Activated CD4-positive, alpha-beta memory T cell treated with anti-CD3 and anti-CD28 coated beads, Interleukin-2, amount 10 ng/mL, durations not matched to agents 7 days and 5 days (primary cell): ENCODE measurements at regions not wholly inside any gene's neighbourhood (a gene's known extent, or its start where the extent isn't known, plus 50 kb on each side); places are given as distances from the start of the nearest gene placed in this dataset.
"Not testable (repeated sequence)": the region's sequence is repeated elsewhere in the genome, so short reads cannot be mapped to it uniquely, and the experiment has no call there.

Experiments
- CTCF ChIA-PET: fragments of 350-600 bp; sonication (Branson Sonifier 250); formaldehyde crosslinking; loops from one replicate; lab custom pipeline; 2021; ENCODE audit warnings: antibody characterized with exemption, inconsistent platforms; lab: Charles Lee
- POLR2A ChIA-PET: fragments of 350-600 bp; sonication (Branson Sonifier 250); formaldehyde crosslinking; loops from one replicate; lab custom pipeline; 2021; ENCODE audit warnings: antibody characterized with exemption; lab: Charles Lee
- DNase-seq: peaks from one replicate; pipeline ENCODE4 v3.0.0-alpha.2; 2020
- H3K27ac Mint-ChIP-seq: one replicate; pipeline ENCODE4 v1.8.0; 2021; ENCODE audit warnings: mild to moderate bottlenecking, mixed read lengths
- H3K27me3 Mint-ChIP-seq: one replicate; pipeline ENCODE4 v1.8.0; 2021; ENCODE audit warnings: mixed read lengths
- H3K36me3 Mint-ChIP-seq: one replicate; pipeline ENCODE4 v1.8.0; 2021; ENCODE audit warnings: low read depth, mixed read lengths
- H3K4me1 Mint-ChIP-seq: one replicate; pipeline ENCODE4 v1.8.0; 2021; ENCODE audit warnings: mixed read lengths
- H3K4me3 Mint-ChIP-seq: one replicate; pipeline ENCODE4 v1.8.0; 2021; ENCODE audit warnings: mild to moderate bottlenecking, mixed read lengths
- H3K9me3 Mint-ChIP-seq: one replicate; pipeline ENCODE4 v1.8.0; 2021; ENCODE audit warnings: mixed read lengths

- no peaks in the 10 kb centered on the region for H3K27me3 Mint-ChIP-seq
- H3K36me3 Mint-ChIP-seq = no peaks in the 10 kb centered on the region
- CTCF ChIA-PET = no interaction called here
- H3K27ac Mint-ChIP-seq = no peak overlapping the region
- H3K9me3 Mint-ChIP-seq = no peaks in the 10 kb centered on the region
- POLR2A ChIA-PET = no interaction called here
- no peak overlapping the region for H3K4me3 Mint-ChIP-seq
- H3K4me1 Mint-ChIP-seq = no peaks in the 10 kb centered on the region
- DNase-seq = no peak
Measured at GRCh38 chr16:72612256-72612655, 435.7 kb downstream of the ZFHX3 start.

- Mint-ChIP-seq H3K27me3 (no peaks in the 10 kb centered on the region), H3K36me3 (no peaks in the 10 kb centered on the region), H3K4me1 (no peaks in the 10 kb centered on the region), H3K4me3 (no peak overlapping the region), H3K9me3 (no peaks in the 10 kb centered on the region), H3K27ac (no peak overlapping the region)
- CTCF ChIA-PET = no interaction called here
- no peak for DNase-seq
- POLR2A ChIA-PET = no interaction called here
Measured at GRCh38 chr16:72609933-72610332, 438.0 kb upstream of the PMFBP1 start.

DNA sequence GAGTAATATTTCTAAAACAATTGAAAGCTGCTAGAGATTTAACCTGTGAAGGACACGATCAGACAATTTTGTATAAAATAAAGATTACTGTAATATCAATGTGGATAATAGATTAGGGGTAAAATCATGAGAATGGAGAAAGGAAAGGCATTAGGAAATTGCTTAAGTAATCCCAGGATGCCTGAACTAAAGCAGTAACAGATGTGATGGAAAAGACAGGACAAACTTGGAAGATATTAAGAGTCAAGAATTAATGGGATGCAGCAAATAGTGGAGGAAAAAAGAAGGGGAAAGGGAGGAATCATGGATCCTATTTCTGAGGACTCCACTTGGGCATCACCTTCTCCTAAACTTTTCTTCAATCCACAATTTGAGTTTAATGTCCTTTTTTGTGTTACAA is 437.1 kb upstream of the PMFBP1 start:
- H3K27ac Mint-ChIP-seq = no peak overlapping the region
- no peaks in the 10 kb centered on the region for H3K36me3 Mint-ChIP-seq
- no peak overlapping the region for H3K4me3 Mint-ChIP-seq
- no peaks in the 10 kb centered on the region for H3K4me1 Mint-ChIP-seq
- H3K27me3 Mint-ChIP-seq = no peaks in the 10 kb centered on the region
- no peaks in the 10 kb centered on the region for H3K9me3 Mint-ChIP-seq
- CTCF ChIA-PET = no interaction called here
- POLR2A ChIA-PET = no interaction called here
- no peak for DNase-seq

GRCh38 chr16:72604375-72604774 is 432.4 kb upstream of the PMFBP1 start:
- DNase-seq = no peak
- no peaks in the 10 kb centered on the region for H3K9me3 Mint-ChIP-seq
- no peak overlapping the region for H3K4me3 Mint-ChIP-seq
- H3K36me3 Mint-ChIP-seq = no peaks in the 10 kb centered on the region
- POLR2A ChIA-PET = no interaction called here
- CTCF ChIA-PET = interaction anchor here (1.7 kb wide), 1 partner anchor 228 kb away, joined by 3 read pairs; no protein-coding TSS in a partner anchor
- no peaks in the 10 kb centered on the region for H3K4me1 Mint-ChIP-seq
- H3K27ac Mint-ChIP-seq = no peak overlapping the region
- no peaks in the 10 kb centered on the region for H3K27me3 Mint-ChIP-seq

- ChIA-PET CTCF (no interaction called here), POLR2A (no interaction called here)
- no peak overlapping the region for H3K27ac Mint-ChIP-seq
- DNase-seq = no peak
- no peaks in the 10 kb centered on the region for H3K36me3 Mint-ChIP-seq
- H3K27me3 Mint-ChIP-seq = no peaks in the 10 kb centered on the region
- H3K4me1 Mint-ChIP-seq = no peaks in the 10 kb centered on the region
- H3K9me3 Mint-ChIP-seq = no peaks in the 10 kb centered on the region
- no peak overlapping the region for H3K4me3 Mint-ChIP-seq
Measured at GRCh38 chr16:72602499-72602898, 430.5 kb upstream of the PMFBP1 start.

GRCh38 chr16:72598696-72599095 is 426.7 kb upstream of the PMFBP1 start:
- H3K36me3 Mint-ChIP-seq = no peaks in the 10 kb centered on the region
- H3K4me1 Mint-ChIP-seq = no peaks in the 10 kb centered on the region
- ChIA-PET POLR2A (no interaction called here), CTCF (no interaction called here)
- H3K9me3 Mint-ChIP-seq = no peaks in the 10 kb centered on the region
- H3K27ac Mint-ChIP-seq = no peak overlapping the region
- H3K27me3 Mint-ChIP-seq = no peaks in the 10 kb centered on the region
- no peak for DNase-seq
- H3K4me3 Mint-ChIP-seq = no peak overlapping the region

- H3K4me1 Mint-ChIP-seq = no peaks in the 10 kb centered on the region
- ChIA-PET CTCF (no interaction called here), POLR2A (no interaction called here)
- no peak for DNase-seq
- H3K4me3 Mint-ChIP-seq = no peak overlapping the region
- no peak overlapping the region for H3K27ac Mint-ChIP-seq
- H3K27me3 Mint-ChIP-seq = no peaks in the 10 kb centered on the region
- no peaks in the 10 kb centered on the region for H3K9me3 Mint-ChIP-seq
- H3K36me3 Mint-ChIP-seq = no peaks in the 10 kb centered on the region
Measured at GRCh38 chr16:72597938-72598337, 426.0 kb upstream of the PMFBP1 start.

- no peak overlapping the region for H3K4me3 Mint-ChIP-seq
- no peaks in the 10 kb centered on the region for H3K9me3 Mint-ChIP-seq
- H3K36me3 Mint-ChIP-seq = no peaks in the 10 kb centered on the region
- H3K27me3 Mint-ChIP-seq = no peaks in the 10 kb centered on the region
- H3K27ac Mint-ChIP-seq = no peak overlapping the region
- DNase-seq = no peak
- ChIA-PET CTCF (no interaction called here), POLR2A (no interaction called here)
- no peaks in the 10 kb centered on the region for H3K4me1 Mint-ChIP-seq
Measured at GRCh38 chr16:72596373-72596772, 424.4 kb upstream of the PMFBP1 start.

DNA sequence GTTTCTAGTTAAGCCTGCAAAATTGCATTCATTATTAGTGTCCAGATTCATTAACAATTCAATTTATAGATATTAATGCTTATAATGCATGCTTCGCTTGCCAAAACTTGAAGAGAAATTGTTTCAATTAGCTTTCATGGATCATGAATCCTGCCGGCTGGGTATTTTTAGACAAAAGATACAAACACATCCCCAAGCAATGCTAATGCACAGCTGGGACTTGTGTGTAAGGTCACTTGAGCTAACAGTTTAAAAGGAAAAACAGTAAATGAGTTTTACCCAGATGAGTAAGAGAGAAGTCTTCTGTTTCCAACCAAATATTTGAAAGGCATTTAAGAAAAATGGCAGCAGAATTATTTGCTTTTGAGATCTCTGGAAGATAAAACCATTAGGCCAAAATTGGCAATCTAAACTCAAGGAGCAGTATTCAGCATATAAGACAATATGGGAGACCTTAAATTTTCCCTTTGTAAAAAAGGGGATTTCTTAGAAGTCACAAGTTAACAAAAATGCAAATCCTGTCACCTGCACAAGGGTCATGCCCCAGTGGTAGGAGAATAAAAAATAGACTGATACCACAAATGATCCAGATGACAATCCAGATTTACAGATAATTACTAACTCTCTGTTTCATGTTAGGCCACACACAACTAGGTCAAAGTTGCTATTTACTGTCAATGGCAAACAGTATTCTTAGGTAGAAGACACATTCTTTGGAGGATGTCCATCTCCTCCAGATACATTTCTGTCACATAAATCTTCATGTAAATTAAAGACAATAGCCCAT is 418.4 kb upstream of the PMFBP1 start:
- no peak for DNase-seq
- H3K4me3 Mint-ChIP-seq = no peak overlapping the region
- ChIA-PET CTCF (no interaction called here), POLR2A (no interaction called here)
- no peaks in the 10 kb centered on the region for H3K36me3 Mint-ChIP-seq
- no peaks in the 10 kb centered on the region for H3K4me1 Mint-ChIP-seq
- H3K27ac Mint-ChIP-seq = no peak overlapping the region
- H3K9me3 Mint-ChIP-seq = no peaks in the 10 kb centered on the region
- no peaks in the 10 kb centered on the region for H3K27me3 Mint-ChIP-seq

DNA sequence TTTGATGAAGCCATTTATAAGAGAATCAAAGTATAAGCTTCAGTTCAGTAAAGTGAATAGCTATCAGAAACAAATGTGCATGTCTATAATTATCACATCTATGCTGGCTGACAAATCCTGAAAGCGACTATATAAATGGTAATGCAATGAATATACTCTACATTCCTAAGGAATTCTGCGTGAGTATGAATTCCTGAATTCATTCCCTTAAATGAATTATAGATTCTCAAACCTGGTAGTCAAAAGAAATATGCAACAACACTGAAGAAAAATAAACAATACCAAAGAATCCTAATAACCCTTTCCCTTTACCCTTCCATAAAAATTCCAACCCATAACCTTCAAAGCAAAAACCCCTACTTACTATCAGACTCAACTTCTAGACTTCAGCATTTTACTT is 416.6 kb upstream of the PMFBP1 start:
- no peaks in the 10 kb centered on the region for H3K4me1 Mint-ChIP-seq
- no peak overlapping the region for H3K4me3 Mint-ChIP-seq
- no peak overlapping the region for H3K27ac Mint-ChIP-seq
- DNase-seq = no peak
- ChIA-PET POLR2A (no interaction called here), CTCF (no interaction called here)
- H3K36me3 Mint-ChIP-seq = no peaks in the 10 kb centered on the region
- no peaks in the 10 kb centered on the region for H3K27me3 Mint-ChIP-seq
- H3K9me3 Mint-ChIP-seq = no peaks in the 10 kb centered on the region

- H3K27me3 Mint-ChIP-seq, CTCF ChIA-PET, H3K4me1 Mint-ChIP-seq, DNase-seq, H3K9me3 Mint-ChIP-seq, POLR2A ChIA-PET, H3K36me3 Mint-ChIP-seq, H3K27ac Mint-ChIP-seq, H3K4me3 Mint-ChIP-seq: not testable (repeated sequence)
Measured at GRCh38 chr16:72578061-72578460, 406.1 kb upstream of the PMFBP1 start.

- no peaks in the 10 kb centered on the region for H3K9me3 Mint-ChIP-seq
- CTCF ChIA-PET = no interaction called here
- no peak overlapping the region for H3K4me3 Mint-ChIP-seq
- no peak overlapping the region for H3K27ac Mint-ChIP-seq
- H3K27me3 Mint-ChIP-seq = no peaks in the 10 kb centered on the region
- no peak for DNase-seq
- H3K4me1 Mint-ChIP-seq = no peaks in the 10 kb centered on the region
- POLR2A ChIA-PET = no interaction called here
- H3K36me3 Mint-ChIP-seq = no peaks in the 10 kb centered on the region
Measured at GRCh38 chr16:72576189-72576588, 404.2 kb upstream of the PMFBP1 start.

DNA sequence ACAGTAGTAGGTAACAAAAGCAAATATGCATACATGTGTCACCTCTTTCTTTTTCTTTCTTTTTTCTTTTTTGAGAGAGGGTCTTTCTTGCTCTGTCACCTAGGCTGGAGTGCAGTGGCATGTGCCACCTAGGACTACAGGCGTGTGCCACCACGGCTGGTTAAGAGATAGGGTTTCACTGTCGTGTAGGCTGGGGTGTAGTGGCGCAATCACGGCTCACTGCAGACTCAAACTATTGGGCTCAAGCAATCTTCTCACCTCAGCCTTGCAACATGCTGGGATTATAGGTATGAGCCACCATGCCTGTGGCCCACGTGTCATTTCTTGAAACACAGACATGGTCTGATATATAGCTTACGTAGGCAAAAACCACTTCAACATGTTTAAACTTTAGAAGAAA is 397.7 kb upstream of the PMFBP1 start:
- Mint-ChIP-seq H3K27ac (no peak overlapping the region), H3K36me3 (no peaks in the 10 kb centered on the region), H3K4me3 (no peak overlapping the region), H3K9me3 (no peaks in the 10 kb centered on the region), H3K27me3 (no peaks in the 10 kb centered on the region), H3K4me1 (no peaks in the 10 kb centered on the region)
- CTCF ChIA-PET = no interaction called here
- no peak for DNase-seq
- POLR2A ChIA-PET = no interaction called here

DNA sequence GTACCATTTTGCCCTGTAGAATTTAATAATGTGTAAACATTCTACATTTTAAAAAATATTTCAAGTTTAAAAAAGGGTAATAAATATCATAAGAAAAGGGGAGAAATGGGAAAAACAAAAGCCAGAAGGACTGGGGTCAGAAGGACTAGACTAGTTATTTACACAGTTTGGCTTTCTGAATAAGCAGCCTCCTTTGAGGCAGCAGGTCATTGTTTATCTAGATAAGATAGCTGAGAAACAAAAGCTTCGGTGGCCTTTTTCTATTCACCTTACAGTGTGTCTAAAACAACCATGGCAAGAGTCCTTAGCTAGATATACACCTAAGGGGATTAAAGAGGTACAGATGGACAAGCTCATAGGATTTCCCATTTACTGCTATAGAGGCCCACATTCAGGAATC is 396.5 kb upstream of the PMFBP1 start:
- Mint-ChIP-seq H3K4me3 (no peak overlapping the region), H3K27ac (no peak overlapping the region), H3K9me3 (no peaks in the 10 kb centered on the region), H3K27me3 (no peaks in the 10 kb centered on the region), H3K4me1 (no peaks in the 10 kb centered on the region), H3K36me3 (no peaks in the 10 kb centered on the region)
- DNase-seq = no peak
- ChIA-PET CTCF (no interaction called here), POLR2A (no interaction called here)
